ENCODE measurements at regions not wholly inside any gene's neighbourhood (a gene's known extent, or its start where the extent isn't known, plus 50 kb on each side); places are given as distances from the start of the nearest gene placed in this dataset.

GRCh38 chrX:146144039-146144438 lies 326.4 kb downstream of the SLITRK2 start:
- DNase-seq (no peak), ATAC-seq (no peak)
- intact Hi-C loops (cut with DNase I, micrococcal nuclease) = no loop called here
- Histone ChIP-seq H3K4me1 (ENCODE audit: low read depth) (no peaks in the 10 kb centered on the region), H3K9me3 (no peaks in the 10 kb centered on the region), H3K36me3 (ENCODE audit: low read depth) (no peaks in the 10 kb centered on the region), H3K4me3 (no peak overlapping the region)
- TF ChIP-seq, protein P1, sequence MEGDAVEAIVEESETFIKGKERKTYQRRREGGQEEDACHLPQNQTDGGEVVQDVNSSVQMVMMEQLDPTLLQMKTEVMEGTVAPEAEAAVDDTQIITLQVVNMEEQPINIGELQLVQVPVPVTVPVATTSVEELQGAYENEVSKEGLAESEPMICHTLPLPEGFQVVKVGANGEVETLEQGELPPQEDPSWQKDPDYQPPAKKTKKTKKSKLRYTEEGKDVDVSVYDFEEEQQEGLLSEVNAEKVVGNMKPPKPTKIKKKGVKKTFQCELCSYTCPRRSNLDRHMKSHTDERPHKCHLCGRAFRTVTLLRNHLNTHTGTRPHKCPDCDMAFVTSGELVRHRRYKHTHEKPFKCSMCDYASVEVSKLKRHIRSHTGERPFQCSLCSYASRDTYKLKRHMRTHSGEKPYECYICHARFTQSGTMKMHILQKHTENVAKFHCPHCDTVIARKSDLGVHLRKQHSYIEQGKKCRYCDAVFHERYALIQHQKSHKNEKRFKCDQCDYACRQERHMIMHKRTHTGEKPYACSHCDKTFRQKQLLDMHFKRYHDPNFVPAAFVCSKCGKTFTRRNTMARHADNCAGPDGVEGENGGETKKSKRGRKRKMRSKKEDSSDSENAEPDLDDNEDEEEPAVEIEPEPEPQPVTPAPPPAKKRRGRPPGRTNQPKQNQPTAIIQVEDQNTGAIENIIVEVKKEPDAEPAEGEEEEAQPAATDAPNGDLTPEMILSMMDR (IDR thresholded peaks at IDR 0.05) = no peak

DNA sequence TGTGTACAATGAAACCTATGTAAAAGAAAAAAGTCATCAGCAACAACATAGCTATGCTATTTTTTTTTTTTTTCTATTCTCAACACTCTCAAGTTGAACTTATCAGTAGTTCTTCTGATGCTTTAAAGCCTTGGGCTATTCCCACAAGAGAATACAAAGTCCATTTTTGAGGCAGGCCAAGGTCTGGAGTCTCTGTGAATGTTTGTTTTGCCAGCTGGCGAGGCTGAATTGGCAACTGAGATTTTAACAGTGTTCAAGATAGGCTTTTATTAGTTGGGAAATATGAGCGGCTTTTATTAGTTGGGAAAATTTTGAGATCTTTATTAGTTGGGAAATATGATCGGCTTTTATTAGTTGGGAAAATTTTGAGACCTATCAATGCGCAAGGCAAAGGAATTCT lies 336.6 kb downstream of the SLITRK2 start:
- intact Hi-C loops (cut with DNase I, micrococcal nuclease) = no loop called here
- Histone ChIP-seq H3K9me3 (no peaks in the 10 kb centered on the region), H3K4me1 (ENCODE audit: low read depth) (no peaks in the 10 kb centered on the region), H3K4me3 (no peak overlapping the region), H3K36me3 (ENCODE audit: low read depth) (no peaks in the 10 kb centered on the region)
- TF ChIP-seq, protein P1 (IDR thresholded peaks at IDR 0.05) = no peak
- ATAC-seq (peak; percentile 48), DNase-seq (peak in 1 of 3 donors; percentile 32)

GRCh38 chrX:146160443-146161203 lies 343.0 kb downstream of the SLITRK2 start:
- TF ChIP-seq, protein P1 (IDR thresholded peaks at IDR 0.05) = no peak
- DNase-seq (no peak), ATAC-seq (no peak)
- intact Hi-C loops (cut with DNase I, micrococcal nuclease) = no loop called here
- H3K4me1 ChIP-seq (ENCODE audit: low read depth) = no peaks in the 10 kb centered on the region
- no peaks in the 10 kb centered on the region for H3K36me3 ChIP-seq (ENCODE audit: low read depth)
- H3K9me3 ChIP-seq = no peaks in the 10 kb centered on the region
- H3K4me3 ChIP-seq = no peak overlapping the region

DNA sequence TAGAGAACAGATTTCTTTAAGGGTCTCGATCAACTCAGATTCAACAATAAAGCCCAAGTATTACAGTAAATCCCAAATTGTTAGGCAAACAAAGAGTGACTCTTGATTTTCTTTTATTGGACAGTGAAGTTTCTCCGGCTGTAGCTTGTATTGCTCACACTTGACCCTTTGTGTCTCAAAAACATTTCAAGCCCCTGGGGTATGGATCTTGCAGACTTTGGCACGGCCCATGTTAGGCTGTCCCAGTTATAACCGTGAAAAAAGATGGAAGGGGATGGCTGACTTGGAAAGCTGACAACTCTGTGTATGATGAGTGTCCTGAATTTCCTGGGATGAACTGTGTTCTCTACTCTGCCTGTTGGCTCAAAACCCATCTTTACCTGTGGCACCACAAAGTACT lies 356.1 kb downstream of the SLITRK2 start:
- Histone ChIP-seq H3K4me1 (ENCODE audit: low read depth) (no peaks in the 10 kb centered on the region), H3K4me3 (no peak overlapping the region), H3K9me3 (no peaks in the 10 kb centered on the region), H3K36me3 (ENCODE audit: low read depth) (no peaks in the 10 kb centered on the region)
- ATAC-seq (no peak), DNase-seq (no peak)
- intact Hi-C loops (cut with DNase I, micrococcal nuclease) = no loop called here
- TF ChIP-seq, protein P1 (IDR thresholded peaks at IDR 0.05) = no peak

- TF ChIP-seq, protein P1 (IDR thresholded peaks at IDR 0.05) = no peak
- DNase-seq (no peak), ATAC-seq (no peak)
- H3K9me3 ChIP-seq = no peaks in the 10 kb centered on the region
- H3K4me3 ChIP-seq = no peak overlapping the region
- intact Hi-C loops (cut with DNase I, micrococcal nuclease) = no loop called here
- H3K36me3 ChIP-seq (ENCODE audit: low read depth) = no peaks in the 10 kb centered on the region
- no peaks in the 10 kb centered on the region for H3K4me1 ChIP-seq (ENCODE audit: low read depth)
These were observed 364.2 kb downstream of the SLITRK2 start for GRCh38 chrX:146181858-146182257.

Data from mucosa of descending colon (tissue), 3 donors.